GM12878 (cell line): ENCODE measurements at regions not wholly inside any gene's neighbourhood (a gene's known extent, or its start where the extent isn't known, plus 50 kb on each side); places are given as distances from the start of the nearest gene placed in this dataset.

Source experiments
- BHLHE40 ChIP-seq, 2 experiments: fragments of 450-650 bp in 1 of 2; IDR thresholded peaks; 2 replicates each; pipeline ENCODE4 v1.6.1; 2011 to 2017; ENCODE audit warnings: low read depth in 2 of 2, borderline replicate concordance in 1 of 2, improper control_type of control experiment in 1 of 2, low read length in 1 of 2, mild to moderate bottlenecking in 1 of 2
- CTCF ChIP-seq, 3 experiments: IDR thresholded peaks in 2 of 3; conservative IDR thresholded peaks in 1 of 3; 2 replicates each; pipeline ENCODE4 v1.5.1; 2011; ENCODE audit warnings: low read depth in 3 of 3, low read length in 3 of 3, mild to moderate bottlenecking in 3 of 3, control low read depth in 2 of 3, moderate library complexity in 2 of 3, inconsistent platforms in 1 of 3, mixed read lengths in 1 of 3; ENCODE audit not compliant: control insufficient read depth in 2 of 3, insufficient read depth in 1 of 3; ENCODE audit errors: extremely low read depth in 1 of 3
- MXI1 ChIP-seq: fragments of 150-350 bp; IDR thresholded peaks from 2 replicates; pipeline ENCODE4 v1.6.1; 2011; ENCODE audit warnings: low read depth, mild to moderate bottlenecking, inconsistent platforms, low read length, improper control_type of control experiment
- SIX5 ChIP-seq: IDR thresholded peaks from 2 replicates; pipeline ENCODE4 v1.6.1; 2011; ENCODE audit warnings: mild to moderate bottlenecking, low read depth, low read length, moderate library complexity; ENCODE audit not compliant: severe bottlenecking
- YBX1 ChIP-seq: fragments of 450-650 bp; IDR thresholded peaks from 2 replicates; pipeline ENCODE4 v1.6.1; 2016; ENCODE audit warnings: antibody characterized with exemption

GRCh38 chr15:62983956-62984355 is 58.6 kb upstream of the TPM1 start:
- TF ChIP-seq CTCF (IDR thresholded peaks at IDR 0.05 in 2 of 3, conservative IDR thresholded peaks at IDR 0.05 in 1 of 3; ENCODE audit: control insufficient read depth in 2 of 3, extremely low read depth in 1 of 3, insufficient read depth in 1 of 3, low read depth in 3 of 3, low read length in 3 of 3) (no peak), YBX1 (no peak), SIX5 (no peak), BHLHE40 (IDR thresholded peaks at IDR 0.05; ENCODE audit: borderline replicate concordance in 1 of 2, low read depth in 2 of 2, low read length in 1 of 2) (no peak), MXI1 (no peak)
